ENCODE measurements at regions not wholly inside any gene's neighbourhood (a gene's known extent, or its start where the extent isn't known, plus 50 kb on each side); places are given as distances from the start of the nearest gene placed in this dataset.

- FAIRE-seq, result no peak
- TF ChIP-seq CTCF (IDR thresholded peaks at IDR 0.05; ENCODE audit: insufficient read depth, missing control alignments), result no peak
- no peak for DNase-seq (ENCODE audit: insufficient read length, low spot score)
These were observed 258.0 kb downstream of the NSG2 start for GRCh38 chr5:174303437-174304045.

DNA sequence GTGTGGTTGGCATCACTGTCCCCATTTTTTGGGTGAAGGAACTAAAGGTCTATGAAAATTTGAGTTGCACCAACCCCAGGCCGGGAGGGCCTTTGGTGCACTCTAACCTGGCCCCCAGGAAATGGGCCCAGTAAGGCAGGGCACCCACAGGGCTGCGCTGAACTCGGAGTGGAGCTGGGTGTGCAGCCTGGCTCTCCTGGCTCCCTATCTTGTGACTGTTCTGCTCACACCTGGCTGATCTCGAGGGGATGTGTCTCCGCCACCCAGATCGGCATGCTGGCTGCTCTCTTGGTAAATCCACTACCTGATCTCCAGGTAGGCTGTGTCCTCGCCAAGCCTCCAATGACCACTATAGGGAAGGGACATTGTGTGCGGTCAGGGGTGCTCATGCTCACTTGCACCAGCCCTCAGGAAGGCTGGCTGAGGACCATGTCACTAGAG is 259.8 kb downstream of the NSG2 start:
- no peak for FAIRE-seq
- TF ChIP-seq CTCF (IDR thresholded peaks at IDR 0.05; ENCODE audit: insufficient read depth, missing control alignments), result no peak
- no peak for DNase-seq (ENCODE audit: insufficient read length, low spot score)

DNA sequence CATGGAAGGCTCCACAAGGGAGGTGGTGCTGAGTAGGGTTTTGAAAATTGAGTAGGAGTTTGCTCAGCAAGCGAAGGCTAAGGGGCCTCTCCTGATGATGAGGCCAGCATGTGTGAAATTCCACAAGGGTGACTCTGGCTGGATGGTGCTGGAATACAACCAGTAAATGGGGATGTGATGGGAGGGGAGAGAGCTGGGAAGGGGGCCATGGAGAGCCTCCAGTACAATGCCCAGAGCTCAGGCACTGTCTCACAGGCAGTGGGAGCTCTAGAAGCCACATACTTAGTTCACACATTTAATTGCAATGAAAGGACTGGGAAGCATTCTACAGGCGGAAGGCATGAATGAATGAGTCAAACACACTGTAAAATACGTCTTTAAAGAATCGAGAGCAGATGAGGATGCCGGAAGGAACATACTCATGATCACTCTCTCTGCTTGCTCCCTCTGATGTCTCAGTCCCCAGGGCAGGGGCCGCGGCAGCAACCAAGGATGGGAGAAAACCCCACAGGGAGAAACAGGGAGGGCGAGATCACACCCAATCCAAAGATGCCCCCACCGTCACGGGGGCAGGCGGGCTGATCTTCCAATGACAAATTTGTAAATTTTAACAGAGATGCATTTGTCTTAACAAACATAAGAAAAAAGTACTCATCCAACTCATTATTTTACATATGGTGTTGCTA is 261.0 kb downstream of the NSG2 start:
- FAIRE-seq (no peak), DNase-seq (ENCODE audit: insufficient read length, low spot score) (no peak)
- no peak for TF ChIP-seq CTCF (IDR thresholded peaks at IDR 0.05; ENCODE audit: insufficient read depth, missing control alignments)

GRCh38 chr5:174307031-174307408 is 261.5 kb downstream of the NSG2 start:
- no peak for TF ChIP-seq CTCF (IDR thresholded peaks at IDR 0.05; ENCODE audit: insufficient read depth, missing control alignments)
- no peak for DNase-seq (ENCODE audit: insufficient read length, low spot score)
- no peak for FAIRE-seq

GRCh38 chr5:174307656-174308271 is 262.3 kb downstream of the NSG2 start:
- no peak for DNase-seq (ENCODE audit: insufficient read length, low spot score)
- FAIRE-seq, result no peak
- no peak for TF ChIP-seq CTCF (IDR thresholded peaks at IDR 0.05; ENCODE audit: insufficient read depth, missing control alignments)

DNA sequence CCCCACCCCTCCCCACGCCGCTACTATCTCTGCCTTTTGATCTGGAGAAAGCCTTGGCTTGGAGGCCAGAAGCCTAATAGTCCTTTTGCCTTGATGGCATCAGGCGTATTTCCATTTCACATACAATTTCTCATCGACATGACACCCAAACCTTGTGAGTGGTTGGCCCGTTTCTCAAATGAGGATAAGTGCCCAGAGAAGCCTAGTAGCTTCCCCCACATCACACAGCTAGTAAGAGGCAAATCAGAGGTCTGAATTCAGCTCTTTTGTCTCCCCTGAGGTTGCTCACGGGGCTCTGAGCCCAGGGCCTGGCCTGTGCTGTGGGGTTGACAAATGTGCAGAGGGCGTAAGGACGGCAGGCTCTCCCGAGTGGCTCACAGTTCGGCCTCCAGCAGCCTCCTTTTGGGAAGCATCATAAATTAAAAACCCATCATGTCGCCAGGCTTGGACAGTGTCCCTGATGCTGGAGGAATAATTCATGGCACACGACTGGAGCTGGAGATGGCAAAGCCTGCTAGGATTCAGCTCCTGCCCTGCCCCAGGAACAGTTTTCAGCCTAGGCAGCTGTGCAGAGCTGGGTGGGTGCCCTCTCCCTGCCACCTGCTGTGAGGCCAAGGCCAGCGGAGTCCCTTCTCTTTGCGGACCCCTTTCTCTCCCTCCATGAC is 263.8 kb downstream of the NSG2 start:
- no peak for TF ChIP-seq CTCF (IDR thresholded peaks at IDR 0.05; ENCODE audit: insufficient read depth, missing control alignments)
- FAIRE-seq, result no peak
- DNase-seq (ENCODE audit: insufficient read length, low spot score), result peak; percentile 4

All from D721Med (cell line).